ENCODE measurements at regions not wholly inside any gene's neighbourhood (a gene's known extent, or its start where the extent isn't known, plus 50 kb on each side); places are given as distances from the start of the nearest gene placed in this dataset.

DNA sequence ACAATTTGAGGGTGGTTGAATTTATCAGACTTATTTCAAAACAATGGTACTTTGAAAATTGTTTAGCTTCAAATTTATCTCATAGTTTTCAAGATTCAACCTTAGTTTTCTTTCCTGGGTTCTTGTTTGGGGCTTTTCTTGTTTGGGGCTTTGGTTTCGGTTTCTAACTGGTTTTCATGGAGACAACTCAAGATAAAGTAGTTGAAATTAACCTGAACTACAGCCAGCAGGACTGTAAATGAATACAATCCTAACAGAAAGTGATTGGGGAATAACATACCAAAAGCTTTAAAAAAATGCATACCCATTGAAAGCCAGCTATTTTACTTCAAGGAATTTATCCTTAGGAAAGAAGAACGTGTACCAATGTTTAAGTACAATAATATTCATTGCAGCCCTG lies 133.5 kb upstream of the SLC14A2 start:
- Mint-ChIP-seq H3K36me3 (ENCODE audit: unreplicated experiment) (no peaks in the 10 kb centered on the region), H3K4me3 (ENCODE audit: unreplicated experiment) (no peak overlapping the region), H3K27ac (ENCODE audit: unreplicated experiment) (no peak overlapping the region), H3K4me1 (ENCODE audit: unreplicated experiment) (peaks cover 13% of the 10 kb centered on the region), H3K9me3 (ENCODE audit: unreplicated experiment) (peaks cover 3% of the 10 kb centered on the region), H3K27me3 (ENCODE audit: unreplicated experiment) (peaks cover 77% of the 10 kb centered on the region)
- TF ChIP-seq CTCF (IDR thresholded peaks at IDR 0.05), result no peak
- DNase-seq (ENCODE audit: extremely low spot score, unreplicated experiment), result no peak

DNA sequence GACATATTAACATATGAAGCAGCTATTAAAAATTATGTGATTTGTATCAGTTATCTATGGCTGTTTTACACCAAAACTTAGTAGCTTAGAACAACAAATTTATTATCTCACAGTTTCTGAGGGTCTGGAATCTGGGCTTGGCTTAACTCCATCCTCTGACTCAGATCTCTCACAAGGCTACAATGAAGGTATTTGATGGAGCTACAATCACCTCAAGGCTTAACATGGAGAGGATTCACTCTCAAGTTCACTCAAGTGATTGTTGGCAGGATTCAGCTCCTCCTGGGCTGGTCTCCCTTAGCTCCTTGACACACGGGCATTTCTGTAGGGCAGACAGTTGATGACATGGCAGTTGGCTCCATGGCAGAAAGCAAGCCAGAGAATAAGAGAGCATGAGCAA lies 133.0 kb upstream of the SLC14A2 start:
- H3K9me3 Mint-ChIP-seq (ENCODE audit: unreplicated experiment), result peaks cover 3% of the 10 kb centered on the region
- H3K4me1 Mint-ChIP-seq (ENCODE audit: unreplicated experiment), result peaks cover 13% of the 10 kb centered on the region
- H3K4me3 Mint-ChIP-seq (ENCODE audit: unreplicated experiment), result no peak overlapping the region
- H3K36me3 Mint-ChIP-seq (ENCODE audit: unreplicated experiment), result no peaks in the 10 kb centered on the region
- no peak for TF ChIP-seq CTCF (IDR thresholded peaks at IDR 0.05)
- DNase-seq (ENCODE audit: extremely low spot score, unreplicated experiment), result no peak
- H3K27ac Mint-ChIP-seq (ENCODE audit: unreplicated experiment), result peak overlapping the region; percentile 38
- H3K27me3 Mint-ChIP-seq (ENCODE audit: unreplicated experiment), result peaks cover 73% of the 10 kb centered on the region

DNA sequence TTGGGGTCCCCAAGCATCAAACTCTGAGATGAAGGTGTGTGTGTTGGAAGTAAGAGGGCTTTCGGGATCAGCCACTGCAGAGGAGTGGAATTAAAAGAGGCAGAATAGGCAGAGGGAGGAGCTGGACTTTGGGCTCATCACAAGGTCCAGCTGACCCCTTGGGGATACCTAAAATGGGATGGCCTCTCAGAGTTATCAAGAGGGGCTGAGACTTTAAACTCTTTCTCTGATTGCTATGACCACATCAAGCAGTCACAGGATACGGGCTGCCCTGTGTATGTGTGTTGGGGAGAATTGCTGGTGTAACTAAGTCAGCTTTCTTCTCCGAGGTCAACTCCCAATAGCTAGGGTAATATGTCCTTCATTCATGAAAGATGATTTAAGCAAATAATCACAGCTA lies 127.7 kb upstream of the SLC14A2 start:
- Mint-ChIP-seq H3K9me3 (ENCODE audit: unreplicated experiment) (no peaks in the 10 kb centered on the region), H3K4me1 (ENCODE audit: unreplicated experiment) (peaks cover under 1% of the 10 kb centered on the region), H3K36me3 (ENCODE audit: unreplicated experiment) (no peaks in the 10 kb centered on the region), H3K4me3 (ENCODE audit: unreplicated experiment) (no peak overlapping the region), H3K27ac (ENCODE audit: unreplicated experiment) (no peak overlapping the region), H3K27me3 (ENCODE audit: unreplicated experiment) (peaks cover 49% of the 10 kb centered on the region)
- TF ChIP-seq CTCF (IDR thresholded peaks at IDR 0.05), result no peak
- DNase-seq (ENCODE audit: extremely low spot score, unreplicated experiment), result no peak

DNA sequence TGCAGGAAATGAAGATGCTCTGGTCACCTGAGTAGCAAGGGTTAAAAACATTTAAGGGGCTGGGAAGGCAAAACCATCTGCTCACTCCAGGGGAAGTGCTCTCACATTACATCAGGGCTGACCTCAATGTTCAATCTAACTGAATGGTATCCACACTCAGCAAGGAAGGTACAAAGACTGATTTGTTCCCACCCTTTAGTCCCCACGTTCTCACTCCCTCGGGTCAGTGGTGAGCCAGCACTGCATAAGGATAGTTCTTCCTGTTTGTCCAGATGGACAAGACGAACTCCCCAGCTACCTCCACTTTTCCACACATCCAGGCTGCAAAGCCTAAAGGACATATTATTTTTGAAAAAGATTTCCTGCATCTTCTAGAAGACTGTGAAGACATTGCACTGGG lies 126.6 kb upstream of the SLC14A2 start:
- Mint-ChIP-seq H3K27me3 (ENCODE audit: unreplicated experiment) (peaks cover 51% of the 10 kb centered on the region), H3K4me3 (ENCODE audit: unreplicated experiment) (no peak overlapping the region), H3K9me3 (ENCODE audit: unreplicated experiment) (no peaks in the 10 kb centered on the region), H3K4me1 (ENCODE audit: unreplicated experiment) (no peaks in the 10 kb centered on the region), H3K36me3 (ENCODE audit: unreplicated experiment) (no peaks in the 10 kb centered on the region), H3K27ac (ENCODE audit: unreplicated experiment) (no peak overlapping the region)
- TF ChIP-seq CTCF (IDR thresholded peaks at IDR 0.05), result no peak
- no peak for DNase-seq (ENCODE audit: extremely low spot score, unreplicated experiment)

DNA sequence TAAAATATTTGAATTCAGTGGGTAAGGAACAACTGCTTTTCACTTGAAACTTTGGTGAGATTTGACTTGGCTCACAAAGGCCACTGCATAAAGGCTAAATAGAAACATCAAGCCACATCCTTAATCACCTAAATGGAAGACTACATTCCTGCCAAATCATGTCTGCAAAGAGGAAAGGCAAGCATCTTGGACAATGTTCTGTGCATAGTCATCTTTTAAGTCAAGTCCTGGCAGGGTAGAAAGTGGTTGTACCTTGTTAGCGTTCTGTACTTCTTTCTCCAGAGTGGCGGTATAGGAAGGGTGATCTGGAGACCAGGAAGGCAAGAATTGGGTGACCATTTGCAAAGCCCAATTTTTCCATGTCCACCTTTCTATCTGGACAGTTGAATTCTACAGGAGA lies 121.4 kb upstream of the SLC14A2 start:
- Mint-ChIP-seq H3K36me3 (ENCODE audit: unreplicated experiment) (no peaks in the 10 kb centered on the region), H3K4me1 (ENCODE audit: unreplicated experiment) (no peaks in the 10 kb centered on the region), H3K4me3 (ENCODE audit: unreplicated experiment) (no peak overlapping the region), H3K9me3 (ENCODE audit: unreplicated experiment) (no peaks in the 10 kb centered on the region), H3K27ac (ENCODE audit: unreplicated experiment) (no peak overlapping the region), H3K27me3 (ENCODE audit: unreplicated experiment) (peaks cover 67% of the 10 kb centered on the region)
- no peak for TF ChIP-seq CTCF (IDR thresholded peaks at IDR 0.05)
- no peak for DNase-seq (ENCODE audit: extremely low spot score, unreplicated experiment)

Measured in osteocyte (in vitro differentiated cells).